IMR-90 (cell line): ENCODE measurements at regions not wholly inside any gene's neighbourhood (a gene's known extent, or its start where the extent isn't known, plus 50 kb on each side); places are given as distances from the start of the nearest gene placed in this dataset.

Source experiments
- ATAC-seq: fragments of 200-7000 bp; cut with Tn5 transposase; 2 replicates; pipeline ENCODE4 v1.9.1; 2020; ENCODE audit warnings: low read depth, mild to moderate bottlenecking, moderate library complexity
- BruUV-seq: library from RNA; stranded (reverse); fragments of 400-500 nt; replicated peaks from 2 replicates; lab custom pipeline; 2021; lab: Mats Ljungman, UMichigan
- CTCF ChIA-PET: fragments of 300-600 bp; formaldehyde crosslinking; extraction: SDS; loops from one replicate; lab custom pipeline; 2021; ENCODE audit warnings: antibody characterized with exemption; lab: Yijun Ruan, JAX
- POLR2A ChIA-PET: fragments of 300-600 bp; sonication (Branson Sonifier 250); formaldehyde crosslinking; loops from one replicate; lab custom pipeline; 2022; ENCODE audit warnings: antibody characterized with exemption; ENCODE audit not compliant: unreplicated experiment; lab: Charles Lee
- DNase-seq: peaks from one replicate; pipeline ENCODE4 v3.0.0; 2013
- H2AFZ ChIP-seq: replicated peaks from 2 replicates; pipeline ENCODE3; 2013; ENCODE audit warnings: low read length, mild to moderate bottlenecking; ENCODE audit not compliant: poor library complexity
- H2AK5ac ChIP-seq: 2 replicates; pipeline ENCODE4 v1.6.1; 2013; ENCODE audit warnings: low read depth, low read length, inconsistent platforms
- H2AK9ac ChIP-seq: replicated peaks from 2 replicates; pipeline ENCODE3; 2013; ENCODE audit warnings: mild to moderate bottlenecking, low read depth, low read length, moderate library complexity; ENCODE audit not compliant: poor library complexity
- H2BK120ac ChIP-seq: 2 replicates; pipeline ENCODE4 v1.6.1; 2013; ENCODE audit warnings: low read depth, low read length, inconsistent platforms
- H2BK15ac ChIP-seq: 3 replicates; pipeline ENCODE4 v1.6.1; 2013; ENCODE audit warnings: low read depth, low read length, inconsistent platforms
- H2BK20ac ChIP-seq: 2 replicates; pipeline ENCODE4 v1.6.1; 2013; ENCODE audit warnings: low read depth, mild to moderate bottlenecking, inconsistent platforms, low read length, moderate library complexity
- H2BK5ac ChIP-seq: 2 replicates; pipeline ENCODE4 v1.6.1; 2013; ENCODE audit warnings: mild to moderate bottlenecking, low read depth, low read length, inconsistent platforms; ENCODE audit not compliant: poor library complexity, severe bottlenecking
- H3K14ac ChIP-seq: replicated peaks from 2 replicates; pipeline ENCODE4 v1.6.1; 2013; ENCODE audit warnings: low read depth, low read length, inconsistent platforms
- H3K18ac ChIP-seq: 2 replicates; pipeline ENCODE4 v1.6.1; 2013; ENCODE audit warnings: low read depth, low read length, control low read depth
- H3K23ac ChIP-seq: 2 replicates; pipeline ENCODE4 v1.6.1; 2013; ENCODE audit warnings: low read depth, low read length, inconsistent platforms
- H3K27ac ChIP-seq: 2 replicates; pipeline ENCODE4 v1.5.1; 2013; ENCODE audit warnings: mild to moderate bottlenecking, control low read depth, low read length; ENCODE audit not compliant: insufficient read depth
- H3K27me3 ChIP-seq: 2 replicates; pipeline ENCODE4 v1.6.1; 2013; ENCODE audit warnings: low read length; ENCODE audit not compliant: control insufficient read depth, insufficient read depth
- H3K36me3 ChIP-seq: 2 replicates; pipeline ENCODE4 v1.6.1; 2013; ENCODE audit warnings: low read length, mixed read lengths; ENCODE audit not compliant: control insufficient read depth, insufficient read depth
- H3K4ac ChIP-seq: 2 replicates; pipeline ENCODE4 v1.6.1; 2013; ENCODE audit warnings: low read depth, low read length, inconsistent platforms
- H3K4me1 ChIP-seq: 2 replicates; pipeline ENCODE4 v1.6.1; 2013; ENCODE audit warnings: low read length, mixed read lengths; ENCODE audit not compliant: control insufficient read depth, insufficient read depth
- H3K4me2 ChIP-seq: 2 replicates; pipeline ENCODE4 v1.6.1; 2013; ENCODE audit warnings: low read depth, mild to moderate bottlenecking, control low read depth, low read length, moderate library complexity
- H3K4me3 ChIP-seq: 2 replicates; pipeline ENCODE4 v1.5.1; 2013; ENCODE audit warnings: low read depth, mild to moderate bottlenecking, control low read depth, low read length, moderate library complexity; ENCODE audit not compliant: insufficient read depth
- H3K56ac ChIP-seq: 2 replicates; pipeline ENCODE4 v1.6.1; 2013; ENCODE audit warnings: low read length, inconsistent platforms; ENCODE audit not compliant: insufficient read depth; ENCODE audit errors: extremely low read depth
- H3K79me1 ChIP-seq, 2 experiments: 2 replicates each; pipeline ENCODE4 v1.6.1; 2013; ENCODE audit warnings: low read length in 2 of 2, inconsistent platforms in 1 of 2, low read depth in 1 of 2
- H3K9ac ChIP-seq: 2 replicates; pipeline ENCODE4 v1.6.1; 2013; ENCODE audit warnings: low read depth, low read length, control low read depth
- H3K9me1 ChIP-seq: 2 replicates; pipeline ENCODE4 v1.6.1; 2013; ENCODE audit warnings: low read length, inconsistent platforms; ENCODE audit not compliant: insufficient read depth
- H3K9me3 ChIP-seq: 2 replicates; pipeline ENCODE4 v1.6.1; 2013; ENCODE audit warnings: low read length; ENCODE audit not compliant: control insufficient read depth, insufficient read depth
- H4K20me1 ChIP-seq: 2 replicates; pipeline ENCODE4 v1.6.1; 2013; ENCODE audit warnings: low read length, inconsistent platforms; ENCODE audit not compliant: insufficient read depth
- H4K5ac ChIP-seq: 2 replicates; pipeline ENCODE4 v1.6.1; 2013; ENCODE audit warnings: mild to moderate bottlenecking, low read depth, low read length, control low read depth
- H4K8ac ChIP-seq, 2 experiments: 2 replicates each; pipeline ENCODE4 v1.6.1; 2013; ENCODE audit warnings: low read depth in 2 of 2, low read length in 2 of 2, control low read depth in 1 of 2, inconsistent platforms in 1 of 2
- H4K91ac ChIP-seq: 2 replicates; pipeline ENCODE4 v1.6.1; 2013; ENCODE audit warnings: low read depth, low read length, inconsistent platforms; ENCODE audit not compliant: insufficient read depth
- BHLHE40 ChIP-seq: fragments of 150-350 bp; IDR thresholded peaks from 2 replicates; pipeline ENCODE4 v1.6.1; 2016; ENCODE audit warnings: mild to moderate bottlenecking, low read depth, low read length
- CEBPB ChIP-seq: IDR thresholded peaks from 2 replicates; pipeline ENCODE4 v1.6.1; 2012; ENCODE audit warnings: low read depth, low read length, improper control_type of control experiment
- CHD1 ChIP-seq: IDR thresholded peaks from 2 replicates; pipeline ENCODE4 v1.6.1; 2012; ENCODE audit warnings: low read depth, low read length, improper control_type of control experiment
- CTCF ChIP-seq: conservative IDR thresholded peaks from 2 replicates; pipeline ENCODE4 v1.5.1; 2012; ENCODE audit warnings: mild to moderate bottlenecking, low read depth, low read length, improper control_type of control experiment
- ELK1 ChIP-seq: fragments of 150-350 bp; IDR thresholded peaks from 2 replicates; pipeline ENCODE4 v1.6.1; 2016; ENCODE audit warnings: low read depth, mild to moderate bottlenecking, low read length, moderate library complexity, borderline replicate concordance
- FOS ChIP-seq: fragments of 150-350 bp; IDR thresholded peaks from 2 replicates; pipeline ENCODE4 v1.6.1; 2016; ENCODE audit warnings: low read depth, low read length
- MAFK ChIP-seq: IDR thresholded peaks from 2 replicates; pipeline ENCODE4 v1.6.1; 2012; ENCODE audit warnings: low read depth, low read length, improper control_type of control experiment
- MAZ ChIP-seq: IDR thresholded peaks from 2 replicates; pipeline ENCODE4 v1.6.1; 2012; ENCODE audit warnings: low read depth, mild to moderate bottlenecking, low read length, improper control_type of control experiment, moderate library complexity, borderline replicate concordance
- MXI1 ChIP-seq: IDR thresholded peaks from 2 replicates; pipeline ENCODE4 v1.6.1; 2012; ENCODE audit warnings: low read depth, mild to moderate bottlenecking, low read length, moderate library complexity, borderline replicate concordance
- NFE2L2 ChIP-seq: fragments of 150-350 bp; IDR thresholded peaks from 2 replicates; pipeline ENCODE4 v1.6.1; 2016; ENCODE audit warnings: low read depth, mild to moderate bottlenecking, low read length
- POLR2A ChIP-seq: IDR thresholded peaks from 2 replicates; pipeline ENCODE4 v1.6.1; 2012; ENCODE audit warnings: mild to moderate bottlenecking, low read depth, low read length
- RAD21 ChIP-seq: IDR thresholded peaks from 2 replicates; pipeline ENCODE4 v1.6.1; 2012; ENCODE audit warnings: low read length, improper control_type of control experiment
- RCOR1 ChIP-seq: IDR thresholded peaks from 2 replicates; pipeline ENCODE4 v1.6.1; 2012; ENCODE audit warnings: mild to moderate bottlenecking, low read length, improper control_type of control experiment; ENCODE audit not compliant: insufficient replicate concordance
- RFX5 ChIP-seq: IDR thresholded peaks from 2 replicates; pipeline ENCODE4 v1.8.0; 2012; ENCODE audit warnings: low read depth, mild to moderate bottlenecking, low read length, moderate library complexity
- SMC3 ChIP-seq: fragments of 150-350 bp; IDR thresholded peaks from 2 replicates; pipeline ENCODE4 v1.6.1; 2016; ENCODE audit warnings: low read depth, mild to moderate bottlenecking, antibody characterized with exemption, low read length, moderate library complexity
- USF2 ChIP-seq: fragments of 150-350 bp; IDR thresholded peaks from 2 replicates; pipeline ENCODE4 v1.6.1; 2017; ENCODE audit warnings: mild to moderate bottlenecking, antibody characterized with exemption, low read length, low read depth
- WGBS, 2 experiments: methylation state at CpG; one replicate each; pipeline versions ENCODE4 v1.1.5 to v1.1.7; 2013; ENCODE audit warnings: missing lambda C conversion rate in 2 of 2; ENCODE audit not compliant: insufficient read length in 1 of 2; ENCODE audit errors: extremely low coverage in 2 of 2; 5-methylcytosine and 5-hydroxymethylcytosine counted together
- dilution Hi-C: fragments of 300-500 bp; cut with HindIII; formaldehyde crosslinking; loops from one replicate; pipeline ENCODE4 v1.14.3; 2018; ENCODE audit warnings: low sequenced_read_pairs; ENCODE audit not compliant: unreplicated experiment
- in situ Hi-C: fragments of 300-500 bp; cut with MboI; formaldehyde crosslinking; loops from 3 replicates; pipeline ENCODE4 v1.14.3; 2019; ENCODE audit warnings: low sequenced_read_pairs, inconsistent platforms, mixed read lengths
- intact Hi-C: fragments of 100-400 bp; cut with micrococcal nuclease; formaldehyde crosslinking; loops from 2 replicates; pipeline ENCODE4 v1.10.0; 2022

- H3K27me3 ChIP-seq: no peaks in the 10 kb centered on the region
- no peak overlapping the region for H3K4ac ChIP-seq
- H2AK9ac ChIP-seq: no peak overlapping the region
- H2BK5ac ChIP-seq: no peak overlapping the region
- ATAC-seq (no peak), DNase-seq (no peak)
- H4K8ac ChIP-seq: no peak overlapping the region
- H2BK120ac ChIP-seq: no peak overlapping the region
- H3K4me2 ChIP-seq: no peak overlapping the region
- peaks cover 2% of the 10 kb centered on the region; the same call in 1 of the 2 replicates for H3K9me3 ChIP-seq
- dilution Hi-C loops (no loop called here), intact Hi-C loops (no loop called here), in situ Hi-C loops (no loop called here)
- TF ChIP-seq SMC3 (no peak), RCOR1 (no peak), BHLHE40 (no peak), MAZ (no peak), CHD1 (no peak), MXI1 (no peak), POLR2A (no peak), RAD21 (no peak), MAFK (no peak), ELK1 (no peak), FOS (no peak), CEBPB (no peak), RFX5 (no peak), NFE2L2 (no peak), CTCF (no peak), USF2 (no peak)
- no peak overlapping the region for H3K18ac ChIP-seq
- no peak overlapping the region for H2BK15ac ChIP-seq
- no peak overlapping the region for H3K9ac ChIP-seq
- 61% methylated on average over 4 of the region's 10 CpGs; no CpG with 5 or more reads in 1 of the 2 experiments for WGBS, 2 experiments
- no peak overlapping the region for H3K14ac ChIP-seq
- H4K20me1 ChIP-seq: no peaks in the 10 kb centered on the region
- H3K4me3 ChIP-seq: no peak overlapping the region
- H2AFZ ChIP-seq: no peak overlapping the region
- H3K23ac ChIP-seq: no peak overlapping the region
- H3K9me1 ChIP-seq: no peaks in the 10 kb centered on the region
- H3K56ac ChIP-seq: no peak overlapping the region
- H3K36me3 ChIP-seq: no peaks in the 10 kb centered on the region
- H4K91ac ChIP-seq: no peak overlapping the region
- no peaks in the 10 kb centered on the region for H3K4me1 ChIP-seq
- POLR2A ChIA-PET: no interaction called here
- H3K27ac ChIP-seq: no peak overlapping the region
- no peak overlapping the region for H4K5ac ChIP-seq
- no TSS peak for BruUV-seq
- H2BK20ac ChIP-seq: no peak overlapping the region
- no peak overlapping the region for H2AK5ac ChIP-seq
- no peaks in the 10 kb centered on the region for H3K79me1 ChIP-seq
- CTCF ChIA-PET: no interaction called here
Observed at GRCh38 chr12:115507951-115508722, 769.4 kb downstream of the MED13L start.
